ENCODE measurements at regions not wholly inside any gene's neighbourhood (a gene's known extent, or its start where the extent isn't known, plus 50 kb on each side); places are given as distances from the start of the nearest gene placed in this dataset.

GRCh38 chrX:22912616-22913015, 87.1 kb upstream of the DDX53 start:
- TF ChIP-seq ZNF70 (CRISPR knock-in tag; IDR thresholded peaks at IDR 0.05) (no peak), CREB5 (CRISPR knock-in tag; IDR thresholded peaks at IDR 0.05; ENCODE audit: low read depth) (no peak), ZC3H10 (CRISPR knock-in tag; IDR thresholded peaks at IDR 0.05) (no peak), CSDC2 (CRISPR knock-in tag; IDR thresholded peaks at IDR 0.05) (no peak), ZNF8 (CRISPR knock-in tag; IDR thresholded peaks at IDR 0.05) (no peak), POU6F1 (CRISPR knock-in tag; IDR thresholded peaks at IDR 0.05; ENCODE audit: borderline replicate concordance, low read depth) (no peak), TOX (CRISPR knock-in tag; IDR thresholded peaks at IDR 0.05; ENCODE audit: borderline replicate concordance) (no peak), TCF4 (CRISPR knock-in tag; IDR thresholded peaks at IDR 0.05; ENCODE audit: borderline replicate concordance) (no peak), ZFP3 (CRISPR knock-in tag; IDR thresholded peaks at IDR 0.05) (no peak)
- no peak for ATAC-seq

- TF ChIP-seq PPARA (CRISPR knock-in tag; IDR thresholded peaks at IDR 0.05; ENCODE audit: borderline replicate concordance), result no peak
- TF ChIP-seq RARB (CRISPR knock-in tag; IDR thresholded peaks at IDR 0.05), result no peak
- TF ChIP-seq TOX (CRISPR knock-in tag; IDR thresholded peaks at IDR 0.05; ENCODE audit: borderline replicate concordance), result no peak
- no peak for TF ChIP-seq POU6F1 (CRISPR knock-in tag; IDR thresholded peaks at IDR 0.05; ENCODE audit: borderline replicate concordance, low read depth)
- TF ChIP-seq ZC3H10 (CRISPR knock-in tag; IDR thresholded peaks at IDR 0.05), result no peak
- ATAC-seq, result no peak
These were observed 76.8 kb upstream of the DDX53 start for GRCh38 chrX:22922961-22923360.

- ATAC-seq, result no peak
- TF ChIP-seq ZNF70 (CRISPR knock-in tag; IDR thresholded peaks at IDR 0.05), result no peak
- TF ChIP-seq TCF4 (CRISPR knock-in tag; IDR thresholded peaks at IDR 0.05; ENCODE audit: borderline replicate concordance), result no peak
These were observed 65.1 kb upstream of the DDX53 start for GRCh38 chrX:22934640-22935039.

GRCh38 chrX:22944945-22945344, 54.8 kb upstream of the DDX53 start:
- ATAC-seq, result no peak
- no peak for TF ChIP-seq CSDC2 (CRISPR knock-in tag; IDR thresholded peaks at IDR 0.05)
- TF ChIP-seq CSRNP3 (CRISPR knock-in tag; IDR thresholded peaks at IDR 0.05), result no peak
